Activated CD8-positive, alpha-beta memory T cell treated with anti-CD3 and anti-CD28 coated beads, Interleukin-2, amount 50 U/mL, for 24 hours (primary cell): ENCODE measurements at regions not wholly inside any gene's neighbourhood (a gene's known extent, or its start where the extent isn't known, plus 50 kb on each side); places are given as distances from the start of the nearest gene placed in this dataset.

Source experiments
- DNase-seq: peaks from one replicate; pipeline ENCODE4 v3.0.0-alpha.2; 2020; ENCODE audit errors: extremely low read depth

DNA sequence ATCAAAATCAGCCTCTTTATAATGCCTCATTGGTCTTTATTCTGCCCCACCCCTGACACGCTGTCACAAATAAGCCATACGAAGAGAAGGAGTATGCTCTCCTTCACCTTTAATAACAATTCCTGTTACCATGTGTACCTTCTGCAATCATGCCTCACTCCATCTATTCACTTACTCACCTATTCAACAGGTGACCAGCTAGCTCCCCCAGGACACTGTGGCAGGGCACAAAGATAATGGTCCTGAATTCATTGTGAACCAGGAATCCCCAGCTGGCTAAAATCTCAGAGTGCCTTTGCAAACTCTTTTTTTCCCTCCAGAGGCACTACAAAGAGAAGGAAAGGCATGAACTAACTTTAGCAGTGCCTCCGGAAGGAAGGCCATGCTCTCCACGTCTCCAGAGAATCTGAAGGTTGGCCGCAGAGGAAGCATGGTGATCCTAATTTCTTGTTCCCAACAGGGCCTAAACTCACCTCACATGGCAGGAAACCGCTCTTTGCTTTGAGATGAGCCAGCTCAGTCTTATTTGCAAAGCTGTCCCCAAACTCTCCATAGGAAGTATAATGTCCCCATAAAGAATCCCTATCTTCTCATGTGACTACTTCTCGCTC lies 590.3 kb downstream of the BUD13 start:
- DNase-seq, result no peak

DNA sequence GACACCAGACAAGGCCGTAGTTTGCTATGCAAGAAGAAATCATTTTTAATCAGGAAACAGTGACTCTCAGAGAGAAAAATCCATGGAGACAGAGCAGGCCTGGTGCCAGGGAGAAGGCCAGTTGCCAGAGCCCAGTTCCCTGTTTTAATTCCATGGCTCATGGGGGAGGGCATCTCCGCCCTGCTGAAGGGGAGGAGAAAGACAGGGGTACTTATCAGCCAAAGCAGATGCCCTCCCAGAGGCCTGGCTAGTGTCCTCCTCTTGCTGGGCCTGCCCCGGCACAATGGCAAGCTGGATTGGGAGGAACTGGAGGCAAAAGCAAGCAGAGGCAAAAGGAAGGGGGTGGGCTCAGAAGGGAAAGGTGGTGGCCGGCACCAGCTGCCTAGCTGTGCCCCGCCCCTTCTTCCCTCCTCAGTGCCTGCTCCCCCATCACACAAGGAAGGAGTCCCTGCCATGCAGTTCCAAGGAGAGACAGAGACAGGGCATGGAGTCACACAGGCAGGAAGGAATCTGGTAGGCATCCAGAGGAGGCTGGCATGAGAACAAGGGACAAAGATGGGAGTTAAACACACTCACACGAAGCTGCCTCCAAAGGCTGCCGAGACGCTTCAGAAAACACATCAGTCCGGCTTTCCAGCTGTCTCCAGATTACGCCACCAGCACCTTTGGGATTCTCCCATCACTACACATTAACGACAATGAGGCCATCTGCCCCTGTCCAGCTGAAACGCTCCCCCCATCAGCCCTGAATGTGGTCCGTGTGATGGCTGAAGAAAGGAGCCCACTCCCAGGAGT lies 591.8 kb downstream of the BUD13 start:
- DNase-seq, result no peak

- no peak for DNase-seq
Measured at GRCh38 chr11:116179401-116179800, 593.4 kb downstream of the BUD13 start.

- DNase-seq, result no peak
Measured at GRCh38 chr11:116177521-116178210, 595.1 kb downstream of the BUD13 start.

DNA sequence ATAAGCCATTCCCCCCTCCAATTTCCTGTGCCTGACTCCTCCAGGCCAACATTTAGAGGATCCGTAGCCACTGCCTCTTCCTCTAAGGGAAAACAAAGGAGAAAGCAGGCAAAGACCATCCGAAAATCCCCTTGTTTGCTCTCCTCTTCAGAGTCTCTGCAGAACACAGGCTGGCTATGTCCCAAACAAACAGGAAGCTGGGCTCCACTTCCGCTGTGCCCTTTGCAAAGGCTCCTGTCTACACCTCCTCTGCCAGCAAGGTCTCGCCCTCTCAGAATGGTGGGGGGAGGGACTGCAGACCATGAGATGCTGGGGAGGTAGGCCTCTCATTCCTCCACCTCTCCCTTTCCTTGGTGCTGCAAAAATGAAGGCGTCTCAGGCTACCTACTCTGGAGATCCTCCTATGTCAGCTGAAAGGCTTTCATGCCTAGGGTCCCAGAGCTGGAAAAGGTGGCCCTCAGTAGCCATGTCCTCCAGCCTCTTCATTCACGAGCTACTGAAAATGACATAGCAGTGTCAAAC lies 596.2 kb downstream of the BUD13 start:
- DNase-seq, result no peak

DNA sequence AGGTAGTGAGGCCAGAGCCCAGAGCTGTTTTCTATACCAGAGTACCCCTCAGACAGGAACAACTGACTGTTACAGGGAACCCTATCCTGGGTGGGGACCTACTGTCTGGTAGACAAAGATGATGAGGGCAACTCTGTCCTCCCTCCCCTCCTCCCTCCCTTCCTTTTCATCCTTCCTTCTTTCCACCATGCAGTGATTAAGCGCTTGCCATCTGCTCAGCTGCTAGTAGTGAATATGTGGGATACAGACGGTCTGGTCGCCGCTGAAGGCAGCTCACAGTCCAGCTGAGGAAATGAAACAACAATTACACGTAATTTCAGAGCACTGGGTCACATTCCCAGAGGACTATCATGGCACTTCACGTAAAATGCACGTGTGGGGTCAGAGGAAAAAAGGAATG lies 597.1 kb downstream of the BUD13 start:
- DNase-seq, result no peak

- DNase-seq, result no peak
Measured at GRCh38 chr11:116173941-116174911, 598.6 kb downstream of the BUD13 start.

DNA sequence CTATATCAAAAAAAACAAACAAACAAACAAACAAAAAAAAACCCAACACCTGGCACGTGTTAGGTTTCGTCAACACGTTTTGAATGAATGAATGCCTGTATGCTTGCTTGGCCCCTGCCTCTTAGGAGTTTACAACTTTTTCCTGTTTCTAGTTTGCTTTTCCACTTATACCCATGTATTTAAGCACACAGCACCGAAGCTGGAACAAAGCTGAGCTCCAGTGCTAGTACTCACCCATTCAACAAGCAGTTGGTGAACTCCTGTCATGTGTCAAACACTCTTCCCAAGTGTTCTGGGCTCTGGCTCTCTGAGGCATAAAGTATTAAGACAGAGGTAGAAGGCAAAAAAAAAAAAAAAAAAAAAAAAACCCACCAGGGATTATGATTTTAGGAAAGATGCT lies 599.3 kb downstream of the BUD13 start:
- no peak for DNase-seq

GRCh38 chr11:116172851-116173250 lies 599.9 kb downstream of the BUD13 start:
- no peak for DNase-seq

DNA sequence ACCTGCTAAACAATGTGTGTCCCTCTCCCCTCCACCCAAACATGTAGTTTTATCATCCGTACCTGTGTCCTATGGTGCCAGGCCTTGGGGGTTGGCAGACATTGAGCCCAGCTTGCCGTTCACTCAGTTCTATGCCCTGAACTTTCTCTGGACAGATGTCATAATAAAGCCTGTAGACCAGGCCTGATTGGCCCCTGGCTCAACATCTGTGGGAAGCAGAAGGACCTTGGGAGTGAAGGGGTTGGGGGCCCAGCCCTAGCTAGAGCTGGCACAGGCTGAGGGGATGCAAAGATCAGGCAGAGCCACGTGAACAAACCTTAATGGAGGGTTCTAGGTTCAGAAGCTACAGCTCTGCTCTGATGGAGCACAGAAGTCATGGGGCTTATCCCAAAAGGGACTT lies 600.6 kb downstream of the BUD13 start:
- no peak for DNase-seq

- DNase-seq, result no peak
Measured at GRCh38 chr11:116171271-116172140, 601.3 kb downstream of the BUD13 start.

DNA sequence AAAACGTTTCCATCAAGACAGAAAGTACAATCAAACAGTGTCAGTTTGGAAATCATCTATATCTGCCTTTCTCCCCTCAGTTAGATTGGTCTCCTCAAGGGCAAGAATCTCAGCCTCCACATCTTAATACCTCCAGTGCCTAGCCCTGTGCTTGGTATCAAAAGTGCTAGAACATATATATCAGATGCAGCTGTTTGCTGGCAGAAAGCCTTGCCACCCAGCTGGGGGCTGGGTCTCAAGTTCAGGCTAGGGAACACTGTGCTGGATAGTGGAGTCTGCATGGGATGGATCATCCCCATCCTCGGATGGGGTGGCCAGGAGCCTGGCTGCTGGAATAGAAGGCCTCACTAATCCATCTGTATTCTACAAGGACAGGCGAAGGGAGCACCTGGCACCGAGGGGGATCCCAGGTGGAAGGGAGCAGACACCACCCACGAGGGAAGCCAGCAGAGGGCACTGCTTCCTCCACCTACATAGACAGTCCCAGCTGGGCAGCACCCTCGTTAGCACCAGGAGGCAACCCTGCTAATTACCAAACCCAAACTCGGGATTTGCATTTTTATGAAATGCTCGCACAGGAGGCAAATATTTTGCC lies 602.2 kb downstream of the BUD13 start:
- no peak for DNase-seq

DNA sequence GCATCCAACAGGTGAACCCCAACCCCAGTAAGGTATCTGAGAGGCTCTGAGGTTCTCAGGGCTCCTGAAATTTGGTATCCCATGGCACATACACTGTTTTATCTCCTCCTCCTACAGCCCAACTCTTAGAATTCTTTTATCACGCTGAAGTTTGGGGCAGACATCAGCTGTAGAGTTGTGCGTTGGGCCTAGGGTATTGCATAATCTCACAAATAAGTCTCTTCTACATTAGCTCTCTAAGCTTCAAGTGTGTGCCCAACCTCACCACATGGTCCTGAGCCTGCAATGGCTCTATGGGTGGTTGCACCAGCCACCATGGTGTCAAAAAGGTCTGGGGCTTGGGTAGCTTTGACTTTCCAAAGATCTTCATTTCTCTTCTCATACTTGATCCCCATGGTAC lies 603.0 kb downstream of the BUD13 start:
- DNase-seq, result no peak

- DNase-seq, result no peak
Measured at GRCh38 chr11:116168459-116168787, 604.4 kb downstream of the BUD13 start.

GRCh38 chr11:116167706-116168458 lies 604.9 kb downstream of the BUD13 start:
- DNase-seq, result no peak

DNA sequence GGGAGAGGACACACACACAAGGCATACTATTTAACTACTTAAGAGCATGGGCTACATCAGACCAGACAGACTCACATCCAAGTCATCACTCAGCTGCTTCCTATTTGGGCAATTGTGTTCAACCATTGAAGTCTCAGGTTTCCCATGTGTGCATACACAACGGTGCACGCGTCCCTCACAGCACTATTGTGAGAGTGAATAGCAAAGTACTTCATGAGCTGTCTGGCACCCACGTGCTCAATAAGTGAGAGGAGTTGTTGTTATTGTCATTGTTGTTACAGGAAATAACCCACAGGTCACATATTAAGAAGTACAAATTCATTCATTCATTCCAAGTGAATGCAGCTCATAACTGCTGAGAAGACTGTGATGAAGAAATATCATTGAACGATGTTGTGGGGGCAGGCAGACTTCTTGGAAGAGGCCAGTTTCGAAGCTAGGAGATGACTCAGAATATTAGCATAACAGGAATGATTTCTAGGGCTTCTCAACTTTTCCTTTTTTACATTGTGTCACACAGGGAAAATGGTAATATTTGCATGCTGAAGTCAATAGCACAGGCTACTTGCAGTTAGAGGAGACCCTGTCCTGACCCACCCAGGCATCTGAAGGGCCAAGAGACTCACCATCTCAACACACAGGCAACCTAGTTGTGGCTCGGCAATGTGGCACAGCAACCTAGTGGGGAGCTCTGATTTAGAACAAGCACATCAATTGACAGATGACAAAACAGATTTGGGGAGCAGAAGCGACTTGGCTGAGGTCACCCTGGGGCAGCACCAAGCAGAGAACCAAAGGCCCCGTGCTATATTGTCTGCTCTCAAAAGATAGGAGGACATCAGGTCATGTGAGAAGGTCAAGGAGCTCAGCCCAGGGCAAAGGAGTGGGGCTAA lies 606.0 kb downstream of the BUD13 start:
- DNase-seq, result no peak

GRCh38 chr11:116164843-116165242 lies 607.9 kb downstream of the BUD13 start:
- DNase-seq, result no peak

- DNase-seq, result no peak
Measured at GRCh38 chr11:116162886-116163230, 609.9 kb downstream of the BUD13 start.
